ENCODE measurements at regions not wholly inside any gene's neighbourhood (a gene's known extent, or its start where the extent isn't known, plus 50 kb on each side); places are given as distances from the start of the nearest gene placed in this dataset.

DNA sequence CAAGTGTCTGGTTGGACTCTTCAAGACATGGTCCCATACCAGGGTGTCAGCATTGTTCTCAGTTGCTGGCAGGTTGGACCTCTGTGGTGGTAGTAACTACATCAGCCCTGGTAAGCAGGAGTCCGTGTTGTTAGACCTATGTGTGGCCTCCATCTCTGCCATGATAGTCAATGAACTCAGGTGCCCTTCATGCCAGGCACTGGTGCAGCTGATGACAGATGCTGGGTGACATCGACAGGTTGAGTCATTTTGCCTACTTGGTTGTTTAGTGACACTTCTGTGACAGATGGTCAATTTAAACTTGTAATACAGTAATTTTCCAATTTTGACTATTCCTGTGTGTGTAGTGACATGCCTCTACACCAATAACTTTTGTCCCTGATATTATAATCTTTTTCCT lies 189.7 kb downstream of the SP3 start:
- no peak for DNase-seq

DNA sequence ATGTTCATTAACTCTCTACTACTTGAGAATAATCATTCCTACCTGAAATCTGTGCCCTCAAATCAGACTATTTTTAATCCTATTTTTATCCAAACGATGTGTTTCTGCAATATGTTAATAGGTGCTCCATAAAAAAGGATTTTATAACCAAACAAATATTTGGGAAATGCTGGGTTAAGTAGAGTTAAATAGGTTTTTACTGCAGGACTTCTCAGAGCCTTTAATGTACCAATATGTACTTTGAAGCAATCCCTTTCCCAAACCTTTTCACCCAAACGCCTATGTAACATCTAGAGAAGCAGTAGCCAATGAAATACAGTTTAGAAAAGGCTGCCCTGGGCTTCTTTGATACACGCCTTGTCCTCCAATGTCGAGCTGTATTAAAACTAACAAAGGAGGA lies 182.5 kb downstream of the SP3 start:
- no peak for DNase-seq

GRCh38 chr2:173783382-173783781 lies 181.8 kb downstream of the SP3 start:
- DNase-seq = no peak

DNA sequence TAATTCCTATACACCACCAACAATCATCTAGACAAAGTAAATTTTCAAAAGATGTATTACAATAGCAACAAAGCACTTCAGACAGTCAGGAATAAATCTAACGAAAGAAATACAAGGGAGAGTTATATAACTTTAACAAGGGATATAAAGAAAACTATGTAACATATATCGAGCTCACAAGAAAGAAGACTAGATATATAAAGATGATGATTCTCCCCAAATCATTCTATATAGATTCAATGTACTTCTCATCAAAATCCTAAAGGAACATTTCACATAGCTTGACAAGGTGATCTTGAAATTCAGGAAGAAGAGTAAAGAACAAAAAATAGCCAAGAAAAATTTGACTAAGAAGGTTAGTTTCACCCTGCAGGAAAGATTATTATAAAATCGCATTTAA lies 179.4 kb downstream of the SP3 start:
- DNase-seq = no peak

- no peak for DNase-seq
These were observed 173.7 kb downstream of the SP3 start for GRCh38 chr2:173791502-173791901.

- no peak for DNase-seq
These were observed 173.0 kb downstream of the SP3 start for GRCh38 chr2:173792166-173792565.

- DNase-seq = no peak
These were observed 172.4 kb downstream of the SP3 start for GRCh38 chr2:173792741-173793140.

DNA sequence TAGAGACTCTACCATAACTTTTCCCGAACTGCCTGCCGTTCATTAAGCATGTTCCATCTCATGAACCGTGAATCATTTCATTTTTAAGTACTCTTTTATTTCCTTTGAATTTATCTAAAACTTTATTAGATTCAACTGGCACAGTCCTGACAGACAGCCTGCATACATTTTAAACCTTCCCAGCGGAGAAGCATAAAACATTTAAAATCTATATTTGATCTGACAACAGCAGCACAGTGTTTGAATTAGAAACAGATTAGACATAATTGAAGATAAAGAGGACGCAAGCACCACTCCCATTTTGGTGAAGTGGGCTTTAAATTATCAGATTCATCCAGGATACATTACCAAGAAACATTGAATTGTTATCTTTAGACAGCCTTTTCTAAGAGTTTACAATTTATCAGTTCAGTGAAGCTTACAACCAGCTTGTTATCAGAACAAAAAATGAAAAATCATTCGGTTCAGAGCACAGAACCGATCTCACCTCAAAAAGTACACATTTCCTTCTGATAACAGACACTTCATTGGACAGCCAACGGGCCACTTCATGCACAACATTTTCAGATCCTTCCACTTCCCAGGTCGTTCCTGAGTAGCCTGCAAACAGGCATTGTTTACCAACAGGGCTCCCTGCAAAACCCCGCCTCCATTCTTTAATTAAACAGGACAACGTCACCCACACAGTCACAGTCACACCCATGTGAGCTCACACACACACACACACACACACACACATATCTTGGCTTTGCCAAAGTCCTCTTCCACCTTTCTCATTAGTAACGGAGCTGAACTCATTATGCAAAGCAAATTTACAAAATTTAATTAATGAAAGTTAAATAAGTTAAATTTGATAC lies 171.2 kb downstream of the SP3 start:
- no peak for DNase-seq

DNA sequence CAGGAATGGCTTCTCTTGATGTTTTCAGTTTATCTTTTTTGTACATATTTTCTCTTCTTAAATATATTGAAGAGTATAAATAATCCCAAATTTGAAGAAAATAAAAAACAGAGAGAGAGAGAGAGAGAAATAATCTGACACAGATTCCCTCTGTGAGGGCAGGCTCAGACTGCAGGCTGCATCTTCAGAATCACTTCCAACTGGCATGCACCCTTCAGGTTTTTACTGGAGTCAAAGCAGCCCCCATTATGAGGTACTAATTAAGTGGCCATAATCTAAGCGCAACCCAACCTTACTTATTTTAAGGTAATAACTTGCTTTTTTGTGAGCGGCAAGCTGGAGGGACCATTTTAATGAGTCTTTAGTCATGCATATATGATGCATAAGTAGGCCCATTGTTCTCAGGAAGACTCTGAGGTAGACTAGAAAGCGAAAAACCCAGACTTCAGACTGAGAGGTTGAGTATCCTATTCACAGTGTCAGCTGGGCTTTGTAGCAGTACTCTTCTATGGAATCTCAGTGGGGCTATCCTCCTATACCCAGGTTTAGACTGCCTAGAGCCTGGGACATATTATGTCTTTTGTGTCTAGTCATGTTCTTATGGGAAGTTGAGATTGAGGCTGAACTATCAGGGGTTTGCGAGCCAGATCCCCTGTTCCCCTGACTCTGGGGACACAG lies 167.4 kb downstream of the SP3 start:
- DNase-seq = no peak

- DNase-seq = no peak
These were observed 162.7 kb downstream of the SP3 start for GRCh38 chr2:173802518-173802917.

DNA sequence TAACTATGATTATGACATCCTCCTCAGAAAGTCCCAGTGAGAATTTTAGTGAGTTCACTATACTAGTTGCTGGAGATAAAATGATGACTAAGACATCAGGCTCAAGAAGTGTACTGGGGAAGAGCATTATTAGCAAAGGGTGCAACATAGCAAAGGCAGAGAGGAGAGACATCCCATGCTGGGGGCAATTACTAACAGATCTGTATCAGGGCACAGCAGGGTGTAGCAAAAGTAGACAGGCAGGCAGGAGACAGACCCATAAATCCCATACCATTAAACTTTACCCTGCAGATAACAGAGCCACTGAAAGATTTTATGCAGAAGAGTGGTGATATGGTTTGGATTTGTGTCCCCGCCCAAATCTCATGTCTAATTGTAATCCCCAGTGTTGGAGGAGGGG lies 161.7 kb downstream of the SP3 start:
- DNase-seq = no peak

DNA sequence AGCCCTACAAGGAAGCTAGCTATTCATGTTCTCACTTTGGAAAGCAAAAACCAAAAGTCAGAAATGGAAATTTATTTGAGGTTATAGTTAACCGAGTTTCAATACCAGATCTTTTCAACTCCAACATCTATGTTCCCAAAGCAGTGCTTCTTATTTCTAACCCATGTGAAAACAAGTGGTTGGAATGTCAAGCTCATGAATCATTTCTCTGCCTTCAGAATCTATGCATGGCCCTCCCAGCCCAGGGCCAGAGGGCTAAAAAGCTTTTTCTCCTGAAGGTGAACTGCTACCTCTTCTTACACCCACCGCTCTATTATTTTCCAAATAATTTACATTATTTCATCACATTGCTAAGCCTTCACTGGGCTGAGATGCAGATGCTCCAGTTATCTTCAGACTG lies 158.4 kb downstream of the SP3 start:
- no peak for DNase-seq

DNA sequence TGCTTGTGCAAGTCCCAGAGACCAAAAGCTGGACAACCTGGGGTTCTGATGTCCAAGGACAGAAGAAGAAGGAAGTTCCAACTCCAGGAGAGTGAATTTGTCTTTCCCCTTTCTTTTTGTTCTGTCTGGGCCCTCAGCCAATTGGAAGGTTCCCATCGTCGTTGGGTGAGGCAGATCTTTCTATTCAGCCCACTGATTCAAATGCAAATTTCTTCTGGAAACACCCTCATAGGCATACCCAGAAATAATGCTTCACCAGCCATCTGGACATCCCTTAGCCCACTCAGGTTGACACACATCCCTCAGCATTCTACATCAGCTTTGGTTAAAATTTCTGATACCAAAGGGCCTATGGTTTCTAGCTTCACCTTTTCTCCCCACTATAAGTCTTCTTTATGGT lies 156.5 kb downstream of the SP3 start:
- no peak for DNase-seq

DNA sequence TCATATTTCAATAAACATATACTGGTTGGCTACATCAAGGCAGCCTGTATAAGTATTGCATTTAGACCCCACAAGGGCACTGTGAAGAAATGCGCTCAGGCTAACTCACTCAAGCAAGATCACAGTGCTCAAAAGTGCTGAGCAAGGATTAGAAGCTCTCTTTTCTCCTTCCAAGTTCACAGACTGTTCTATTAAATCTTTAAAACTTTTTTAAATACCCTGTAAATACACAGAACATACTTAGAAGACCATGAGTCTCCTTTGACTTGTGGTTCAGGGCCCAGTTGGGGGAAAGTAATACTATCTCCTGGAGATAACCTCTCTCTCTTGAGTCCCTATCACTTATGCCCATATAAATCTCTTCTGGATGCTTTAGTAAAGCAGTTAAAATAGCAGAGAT lies 152.9 kb downstream of the SP3 start:
- DNase-seq = no peak

- DNase-seq = no peak
These were observed 150.9 kb downstream of the SP3 start for GRCh38 chr2:173814306-173814705.

DNA sequence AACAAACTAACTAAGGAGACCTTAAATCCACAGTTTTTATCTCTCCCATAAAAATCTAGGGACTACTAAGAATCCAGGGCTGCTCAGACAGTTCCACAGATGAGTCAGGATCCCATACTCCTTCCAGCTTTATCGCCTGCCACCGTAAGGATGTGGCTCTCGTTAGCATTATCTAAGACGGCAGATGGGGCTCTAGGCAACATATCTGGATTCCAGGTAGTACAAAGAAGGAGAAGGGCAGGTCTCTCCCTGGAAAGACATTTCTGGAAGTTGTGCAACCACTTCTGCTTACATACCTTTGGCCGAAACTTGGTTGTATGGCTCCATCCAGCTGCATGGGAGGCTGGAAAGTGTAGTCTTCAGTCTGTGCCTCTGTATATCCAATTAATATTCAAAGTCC lies 149.4 kb downstream of the SP3 start:
- no peak for DNase-seq

DNA sequence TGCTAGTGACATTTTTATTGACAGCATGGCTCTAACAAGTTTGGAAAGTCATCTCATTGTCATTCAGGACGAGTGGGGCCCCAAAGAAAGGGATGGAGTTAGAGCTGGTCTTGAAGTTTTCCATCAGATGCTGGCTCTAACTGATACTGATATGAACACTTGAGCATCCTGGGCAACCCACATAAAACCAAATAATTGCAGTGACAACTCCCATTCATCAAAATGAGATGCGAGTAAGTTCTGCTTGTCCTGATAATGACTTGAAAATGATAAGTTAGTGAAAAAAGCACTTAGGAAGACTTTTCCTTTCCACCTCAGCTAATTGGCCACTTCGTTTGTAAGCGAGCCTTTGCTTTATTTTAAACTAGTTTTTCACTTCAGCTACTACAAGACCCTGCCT lies 147.6 kb downstream of the SP3 start:
- no peak for DNase-seq

DNA sequence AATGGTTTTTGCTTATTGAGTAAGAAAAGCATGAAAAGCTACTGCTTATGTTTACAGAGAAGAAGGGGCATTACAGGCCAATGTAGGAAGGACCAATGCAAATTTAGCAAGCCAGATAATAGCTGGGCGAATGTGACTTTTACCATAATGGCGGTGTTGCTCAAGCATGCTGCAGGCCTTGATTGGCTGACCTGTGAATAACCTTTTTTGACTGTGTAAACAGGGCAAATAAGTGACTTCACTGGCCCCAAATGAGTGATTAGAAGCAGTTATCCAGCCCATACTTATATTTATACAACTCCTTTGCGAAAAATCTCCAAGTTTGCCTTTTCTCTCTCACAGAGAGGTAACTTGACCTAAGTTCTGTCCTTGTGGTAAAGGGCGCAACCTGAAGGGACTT lies 146.9 kb downstream of the SP3 start:
- no peak for DNase-seq

GRCh38 chr2:173819852-173820251 lies 145.3 kb downstream of the SP3 start:
- DNase-seq = no peak

DNA sequence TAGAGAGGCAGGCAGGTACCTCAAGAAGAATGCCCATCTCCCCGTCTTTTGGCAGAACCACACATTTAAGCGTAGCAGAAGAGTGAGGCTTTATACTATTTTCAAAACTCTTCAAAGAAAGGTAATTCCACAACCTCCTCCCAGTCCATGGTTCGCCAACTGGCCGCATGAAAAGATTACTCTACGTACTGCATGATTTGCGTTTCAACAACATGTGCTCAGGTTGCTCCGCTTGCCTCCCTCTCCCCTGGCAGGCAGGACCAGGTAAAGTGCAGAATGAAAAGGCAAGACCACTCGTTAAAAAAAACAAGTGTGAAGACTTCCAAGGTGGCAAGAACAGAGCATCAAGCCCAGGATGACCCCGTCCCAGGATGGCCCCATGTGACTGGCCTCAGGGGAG lies 143.7 kb downstream of the SP3 start:
- no peak for DNase-seq

DNA sequence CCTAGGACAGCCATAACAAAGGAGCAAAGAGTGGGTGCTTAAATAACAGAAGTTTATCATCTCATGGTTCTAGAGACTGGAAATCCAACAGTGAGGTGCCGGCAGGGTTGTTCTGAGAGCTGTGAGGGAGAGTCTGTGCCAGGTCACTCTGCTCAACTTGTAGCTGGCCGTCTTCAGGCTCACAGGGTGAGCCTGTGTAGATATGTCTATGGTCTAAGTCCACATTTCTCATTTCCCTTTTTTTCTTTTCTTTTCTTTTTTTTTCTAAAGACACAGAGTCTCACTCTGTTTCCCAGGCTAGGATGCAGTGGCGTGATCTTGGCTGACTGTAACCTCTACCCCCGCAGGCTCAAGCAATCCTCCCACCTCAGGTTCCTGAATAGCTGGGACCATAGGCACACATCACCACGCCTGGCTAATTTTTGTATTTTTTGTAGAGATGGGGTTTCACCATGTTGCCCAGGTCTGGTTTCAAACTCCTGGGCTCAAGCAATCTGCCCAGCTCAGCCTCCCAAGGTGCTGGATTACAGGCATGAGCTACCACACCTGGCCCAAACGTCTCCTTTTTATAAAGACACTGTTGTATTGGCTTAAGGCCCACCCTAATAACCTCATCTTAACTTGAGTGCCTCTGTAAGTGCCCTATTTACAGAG lies 142.2 kb downstream of the SP3 start:
- DNase-seq = no peak

DNA sequence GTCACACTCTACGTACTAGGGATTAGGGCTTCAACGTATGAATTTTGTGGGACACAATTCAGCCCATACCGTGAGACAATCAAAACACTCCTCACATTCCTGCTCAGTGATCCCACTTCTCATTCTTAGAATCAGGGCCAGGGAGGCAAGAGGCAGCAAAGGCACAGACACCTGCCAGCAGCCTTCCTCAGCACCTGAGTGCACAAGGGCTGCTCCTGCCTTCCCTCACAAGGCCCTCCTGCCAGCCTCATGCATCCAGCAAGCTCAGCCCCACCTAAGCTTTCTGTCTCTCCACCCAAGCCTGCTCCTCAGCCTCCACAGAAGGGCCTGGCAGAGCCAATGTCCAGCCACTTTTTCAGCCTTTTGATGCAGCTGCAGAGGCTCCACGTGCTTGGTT lies 141.6 kb downstream of the SP3 start:
- no peak for DNase-seq

GRCh38 chr2:173828189-173829142 lies 136.7 kb downstream of the SP3 start:
- no peak for DNase-seq

Measured in midbrain (tissue), 1 donor.